GM12891 (cell line): ENCODE measurements at regions not wholly inside any gene's neighbourhood (a gene's known extent, or its start where the extent isn't known, plus 50 kb on each side); places are given as distances from the start of the nearest gene placed in this dataset.

ENCODE experiments used
- POLR2A ChIP-seq: IDR thresholded peaks from 2 replicates; pipeline ENCODE4 v1.6.1; 2011; ENCODE audit warnings: low read depth, low read length, control low read depth
- POLR2AphosphoS5 ChIP-seq: IDR thresholded peaks from 2 replicates; pipeline ENCODE4 v1.6.1; 2011; ENCODE audit warnings: low read depth, low read length, control low read depth
- POU2F2 ChIP-seq: IDR thresholded peaks from 2 replicates; pipeline ENCODE4 v1.6.1; 2011; ENCODE audit warnings: low read depth, mild to moderate bottlenecking, control low read depth, low read length, moderate library complexity
- SPI1 ChIP-seq: IDR thresholded peaks from 2 replicates; pipeline ENCODE4 v1.6.1; 2011; ENCODE audit warnings: low read depth, low read length, control low read depth
- TAF1 ChIP-seq: IDR thresholded peaks from 2 replicates; pipeline ENCODE4 v1.6.1; 2011; ENCODE audit warnings: low read depth, low read length, control low read depth

DNA sequence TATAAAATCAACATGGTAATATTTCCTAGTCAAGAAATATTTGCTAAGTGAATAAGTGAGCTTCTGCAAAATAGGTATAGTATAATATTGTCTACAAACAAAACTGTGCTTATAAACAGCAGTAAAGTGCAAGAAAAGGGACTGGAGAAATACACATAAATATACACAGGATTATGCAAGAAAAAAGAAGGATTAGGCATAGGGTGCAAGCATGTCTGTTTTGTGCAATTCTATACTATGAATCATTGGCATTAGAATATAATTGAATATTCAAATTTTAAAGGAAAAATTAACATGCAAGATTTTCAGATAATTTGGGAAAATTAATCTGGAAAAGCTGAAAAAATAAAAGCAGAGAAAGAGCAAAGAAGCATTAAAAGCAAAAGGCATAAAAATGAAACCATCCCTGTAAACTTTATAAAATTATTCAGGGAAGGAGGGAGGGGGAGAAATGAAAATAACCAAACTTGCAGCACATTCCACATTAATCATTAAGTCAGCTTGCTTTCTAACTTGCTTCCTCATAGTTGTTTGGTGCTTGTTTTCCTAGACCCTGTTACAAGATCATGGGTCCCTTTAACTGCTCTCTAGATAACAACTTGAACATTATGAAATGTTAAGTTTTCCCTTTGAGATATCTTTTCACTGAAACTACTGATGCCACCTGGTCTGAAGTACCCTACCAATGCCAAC is 147.4 kb upstream of the STAC start:
- TF ChIP-seq TAF1 (no peak), POLR2AphosphoS5 (no peak), POLR2A (no peak), SPI1 (no peak), POU2F2 (no peak)
